HG02938 (cell line): ENCODE measurements at regions not wholly inside any gene's neighbourhood (a gene's known extent, or its start where the extent isn't known, plus 50 kb on each side); places are given as distances from the start of the nearest gene placed in this dataset.

ENCODE experiments used
- ATAC-seq: cut with Tn5 transposase; IDR thresholded peaks from one replicate; pipeline ENCODE4 v1.9.1; 2021; ENCODE audit warnings: mild to moderate bottlenecking, moderate library complexity; ENCODE audit not compliant: unreplicated experiment

DNA sequence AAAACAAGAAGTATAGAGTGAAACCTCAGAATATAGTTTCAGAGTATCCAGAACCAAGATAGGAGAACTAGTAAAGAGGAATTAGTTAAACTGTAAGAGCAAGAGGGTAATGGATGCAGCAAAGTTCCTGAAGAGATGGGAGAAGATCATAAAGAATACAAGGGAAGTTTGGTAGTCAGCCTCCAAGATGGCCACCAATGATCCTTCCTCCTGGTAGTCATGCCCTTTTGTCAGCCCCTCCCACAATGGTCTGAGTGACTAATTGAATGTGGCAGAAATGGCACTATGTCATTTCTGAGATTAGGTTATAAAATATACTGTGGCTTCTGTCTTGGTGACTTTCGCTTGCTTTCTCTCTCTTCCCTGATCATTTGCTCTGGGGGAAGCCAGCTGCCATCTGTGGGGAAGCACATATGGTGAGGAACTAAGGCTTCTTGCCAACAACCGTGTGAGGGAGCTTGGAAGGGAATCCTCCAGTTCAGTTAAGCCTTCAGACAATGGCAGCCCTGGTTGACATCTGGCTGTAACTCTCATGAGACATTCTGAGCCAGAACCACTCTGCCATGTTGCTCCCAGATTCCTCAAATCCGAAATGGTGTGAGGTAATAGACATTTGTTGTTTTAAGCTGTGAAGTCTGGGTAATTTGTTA lies 55.3 kb upstream of the AMN1 start:
- no peak for ATAC-seq

DNA sequence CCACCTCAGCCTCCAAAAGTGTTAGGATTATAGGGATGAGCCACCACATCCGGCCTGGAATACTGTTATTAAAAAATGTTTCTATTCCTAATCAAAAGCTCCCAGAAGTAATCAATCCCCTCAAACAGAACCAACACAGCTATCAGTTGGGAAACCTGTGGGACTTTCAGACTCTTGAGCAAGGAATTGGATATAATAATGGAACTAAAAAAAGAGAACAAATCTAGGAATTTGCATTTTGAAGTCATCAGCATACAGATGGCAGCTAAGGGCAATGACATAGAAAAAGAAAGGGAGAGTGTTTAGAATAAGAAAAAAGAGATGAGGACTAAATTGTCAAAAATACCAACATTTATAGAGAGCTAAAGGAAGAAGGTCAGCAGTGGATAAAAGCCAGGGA lies 54.7 kb upstream of the AMN1 start:
- no peak for ATAC-seq

DNA sequence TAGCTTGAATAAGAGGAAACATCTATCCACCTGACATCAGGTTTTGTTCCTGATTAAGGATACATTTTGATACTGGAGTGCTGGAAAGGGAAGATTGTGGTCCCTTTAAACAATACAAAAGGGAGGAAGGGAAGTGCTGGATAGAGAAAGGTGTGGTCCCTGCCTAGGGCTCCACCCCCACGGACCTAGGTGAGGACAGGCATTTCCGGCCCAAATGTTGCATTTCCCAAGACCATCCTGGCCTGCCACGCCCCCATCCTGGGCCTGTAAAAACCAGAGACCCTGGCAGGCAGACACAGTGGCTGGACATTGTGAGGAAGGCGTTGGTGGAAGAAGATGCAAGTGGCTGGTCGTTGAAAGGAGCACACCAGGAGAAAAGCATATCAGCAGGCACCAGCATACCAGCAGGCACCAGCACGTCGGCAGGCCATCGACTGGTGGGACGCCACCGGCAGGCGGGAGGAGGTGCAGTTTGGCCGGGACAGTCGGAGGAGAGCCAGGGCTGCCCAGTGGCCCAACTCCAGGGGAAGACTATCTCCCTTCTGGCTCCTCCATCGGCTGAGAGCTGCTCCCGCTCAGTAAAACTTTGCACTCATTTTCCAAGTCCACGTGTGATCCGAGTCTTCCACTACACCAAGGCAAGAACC lies 53.2 kb upstream of the AMN1 start:
- no peak for ATAC-seq

DNA sequence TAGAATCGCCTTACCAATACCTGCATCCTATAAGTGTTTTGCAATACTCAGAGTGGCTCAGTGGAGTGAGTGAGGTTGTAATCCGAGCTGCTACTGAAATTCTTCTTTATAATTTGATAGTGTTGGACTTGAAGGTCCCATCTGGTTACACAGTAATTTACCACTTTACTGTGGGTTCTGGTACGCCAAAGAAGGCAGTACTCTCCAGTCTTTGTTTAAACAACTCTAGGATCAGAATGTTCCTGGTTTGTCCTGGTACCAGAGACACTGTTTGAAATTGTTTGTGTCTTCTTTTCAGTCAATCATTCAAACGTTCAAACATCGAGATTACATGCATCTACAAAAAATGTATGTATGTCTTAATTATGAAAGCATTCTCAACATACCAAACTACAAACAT lies 51.3 kb upstream of the AMN1 start:
- ATAC-seq, result no peak

GRCh38 chr12:31778687-31779086 lies 49.9 kb upstream of the AMN1 start:
- no peak for ATAC-seq
